ENCODE measurements at regions not wholly inside any gene's neighbourhood (a gene's known extent, or its start where the extent isn't known, plus 50 kb on each side); places are given as distances from the start of the nearest gene placed in this dataset.

GRCh38 chr10:29883231-29883630, 176.2 kb downstream of the JCAD start:
- intact Hi-C loops (cut with DNase I), result no loop called here
- H3K27me3 ChIP-seq, result no peaks in the 10 kb centered on the region
- no peaks in the 10 kb centered on the region for H3K36me3 ChIP-seq
- H3K27ac ChIP-seq, result no peak overlapping the region
- no peak overlapping the region for H3K4me3 ChIP-seq
- TF ChIP-seq CTCF (IDR thresholded peaks at IDR 0.05), result no peak
- DNase-seq (no peak), ATAC-seq (no peak)
- H3K4me1 ChIP-seq, result no peaks in the 10 kb centered on the region
- no peaks in the 10 kb centered on the region for H3K9me3 ChIP-seq

GRCh38 chr10:29882766-29883165, 176.6 kb downstream of the JCAD start:
- no peaks in the 10 kb centered on the region for H3K27me3 ChIP-seq
- no peak overlapping the region for H3K4me3 ChIP-seq
- no peaks in the 10 kb centered on the region for H3K36me3 ChIP-seq
- no peaks in the 10 kb centered on the region for H3K4me1 ChIP-seq
- ATAC-seq, result no peak
- TF ChIP-seq CTCF (IDR thresholded peaks at IDR 0.05), result no peak
- no peaks in the 10 kb centered on the region for H3K9me3 ChIP-seq
- DNase-seq, result no peak
- intact Hi-C loops (cut with DNase I), result no loop called here
- H3K27ac ChIP-seq, result no peak overlapping the region

- Histone ChIP-seq H3K27me3 (no peaks in the 10 kb centered on the region), H3K9me3 (no peaks in the 10 kb centered on the region), H3K4me3 (no peak overlapping the region), H3K4me1 (no peaks in the 10 kb centered on the region), H3K36me3 (no peaks in the 10 kb centered on the region), H3K27ac (no peak overlapping the region)
- TF ChIP-seq CTCF (IDR thresholded peaks at IDR 0.05), result no peak
- intact Hi-C loops (cut with DNase I), result no loop called here
- no peak for ATAC-seq
- DNase-seq, result no peak
Measured at GRCh38 chr10:29881811-29882210, 177.6 kb downstream of the JCAD start.

GRCh38 chr10:29881336-29881771, 178.0 kb downstream of the JCAD start:
- peak; percentile 16 for ATAC-seq
- H3K27ac ChIP-seq, result no peak overlapping the region

GRCh38 chr10:29880856-29881255, 178.5 kb downstream of the JCAD start:
- DNase-seq (no peak), ATAC-seq (no peak)
- Histone ChIP-seq H3K4me3 (no peak overlapping the region), H3K36me3 (no peaks in the 10 kb centered on the region), H3K4me1 (no peaks in the 10 kb centered on the region), H3K27ac (no peak overlapping the region), H3K27me3 (no peaks in the 10 kb centered on the region), H3K9me3 (no peaks in the 10 kb centered on the region)
- TF ChIP-seq CTCF (IDR thresholded peaks at IDR 0.05), result no peak
- intact Hi-C loops (cut with DNase I), result no loop called here

More at GRCh38 chr10:29881336-29881771, 178.0 kb downstream of the JCAD start:
- TF ChIP-seq CTCF (IDR thresholded peaks at IDR 0.05), result no peak
- no peaks in the 10 kb centered on the region for H3K27me3 ChIP-seq
- H3K4me1 ChIP-seq, result no peaks in the 10 kb centered on the region
- H3K36me3 ChIP-seq, result no peaks in the 10 kb centered on the region
- no peak overlapping the region for H3K4me3 ChIP-seq
- intact Hi-C loops (cut with DNase I), result no loop called here
- no peaks in the 10 kb centered on the region for H3K9me3 ChIP-seq
- peak in 1 of 4 donors; percentile 13 for DNase-seq
